OCI-LY1 (cell line): ENCODE measurements at regions not wholly inside any gene's neighbourhood (a gene's known extent, or its start where the extent isn't known, plus 50 kb on each side); places are given as distances from the start of the nearest gene placed in this dataset.

Experiments used
- H2AFZ ChIP-seq: fragments of 200-600 bp; sonication (generic), shearing (Covaris generic); 2 replicates; pipeline ENCODE4 v1.6.0; 2014; ENCODE audit warnings: antibody characterized with exemption, mild to moderate bottlenecking, low read length
- H3F3A ChIP-seq: fragments of 200-600 bp; sonication (generic), shearing (Covaris generic); 2 replicates; pipeline ENCODE4 v1.6.0; 2014; ENCODE audit warnings: mild to moderate bottlenecking, antibody characterized with exemption, low read length, moderate library complexity; ENCODE audit not compliant: insufficient read depth
- H3K27ac ChIP-seq: fragments of 200-600 bp; sonication (generic); 2 replicates; pipeline ENCODE4 v1.5.1; 2014; ENCODE audit warnings: low read length, mixed run types, mild to moderate bottlenecking, low read depth; ENCODE audit not compliant: poor library complexity, severe bottlenecking
- H3K27me3 ChIP-seq: fragments of 200-600 bp; sonication (generic); 2 replicates; pipeline ENCODE4 v1.6.0; 2014; ENCODE audit warnings: antibody characterized with exemption, mild to moderate bottlenecking, low read length, moderate library complexity; ENCODE audit not compliant: insufficient read depth
- H3K36me3 ChIP-seq: fragments of 200-600 bp; sonication (generic); 2 replicates; pipeline ENCODE4 v1.6.1; 2014; ENCODE audit warnings: mild to moderate bottlenecking, antibody characterized with exemption, low read length, moderate library complexity, mixed read lengths; ENCODE audit not compliant: insufficient read depth
- H3K4me1 ChIP-seq: fragments of 200-600 bp; sonication (generic); 2 replicates; pipeline ENCODE4 v1.5.1; 2014; ENCODE audit warnings: mild to moderate bottlenecking, low read length, moderate library complexity; ENCODE audit not compliant: insufficient read depth, severe bottlenecking
- H3K4me2 ChIP-seq: fragments of 200-600 bp; sonication (generic), shearing (Covaris generic); 2 replicates; pipeline ENCODE4 v1.6.1; 2014; ENCODE audit warnings: low read length
- H3K4me3 ChIP-seq: fragments of 200-600 bp; sonication (generic); 2 replicates; pipeline ENCODE4 v1.5.1; 2014; ENCODE audit warnings: low read length, low read depth, mild to moderate bottlenecking, mixed read lengths; ENCODE audit not compliant: poor library complexity, severe bottlenecking
- H3K79me2 ChIP-seq: fragments of 200-600 bp; shearing (Covaris generic); 2 replicates; pipeline ENCODE4 v1.6.1; 2016; ENCODE audit warnings: mixed run types, low read length, mixed read lengths; ENCODE audit not compliant: insufficient read depth
- H3K9ac ChIP-seq: fragments of 200-600 bp; sonication (generic), shearing (Covaris generic); 2 replicates; pipeline ENCODE4 v1.6.1; 2014; ENCODE audit warnings: mild to moderate bottlenecking, low read length, mixed read lengths
- H3K9me2 ChIP-seq: fragments of 200-600 bp; sonication (generic), shearing (Covaris generic); 2 replicates; pipeline ENCODE4 v1.6.1; 2014; ENCODE audit warnings: low read depth, mild to moderate bottlenecking, low read length, mixed read lengths
- H3K9me3 ChIP-seq: fragments of 200-600 bp; shearing (Covaris generic); 2 replicates; pipeline ENCODE4 v1.6.1; 2014; ENCODE audit warnings: low read length, mixed read lengths
- H4K20me1 ChIP-seq: fragments of 200-600 bp; sonication (generic), shearing (Covaris generic); 2 replicates; pipeline ENCODE4 v1.6.0; 2016; ENCODE audit warnings: mild to moderate bottlenecking, low read length; ENCODE audit not compliant: insufficient read depth
- EZH2 ChIP-seq: fragments of 200-600 bp; sonication (generic), shearing (Covaris generic); IDR thresholded peaks from 2 replicates; pipeline ENCODE4 v1.8.0; 2017; ENCODE audit warnings: borderline replicate concordance, mixed run types, mild to moderate bottlenecking, antibody characterized with exemption, low read length, moderate library complexity, mixed read lengths
- TF ChIP-seq, protein P1 (sequence below): fragments of 200-600 bp; sonication (generic), shearing (Covaris generic); IDR thresholded peaks from 2 replicates; pipeline ENCODE4 v1.5.1; 2017; ENCODE audit warnings: mild to moderate bottlenecking, antibody characterized with exemption, low read length, moderate library complexity, mixed read lengths

DNA sequence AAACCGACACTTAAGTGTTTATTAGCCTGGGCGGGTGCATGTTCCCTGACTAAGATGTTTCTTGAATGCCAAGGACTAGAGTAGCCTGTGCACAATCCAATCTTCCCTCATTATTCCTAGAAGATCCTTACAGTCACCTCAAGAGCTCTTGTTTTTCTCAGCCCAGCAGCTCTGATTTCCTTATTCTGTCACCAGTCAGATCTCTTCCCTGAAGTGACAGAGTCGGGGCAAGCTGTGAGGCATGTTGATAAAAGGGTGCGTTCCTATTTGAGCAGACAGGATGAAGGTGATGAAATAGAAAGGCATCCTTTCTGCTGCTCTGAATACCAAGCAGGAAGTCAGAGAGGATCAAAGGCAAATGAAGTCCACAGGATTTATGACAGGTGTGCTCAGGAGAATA is 125.6 kb upstream of the MCTP2 start:
- Histone ChIP-seq H3K9me3 (no peaks in the 10 kb centered on the region), H2AFZ (no peak overlapping the region), H3K4me3 (no peak overlapping the region), H3K27ac (no peak overlapping the region), H3K27me3 (peaks cover 3% of the 10 kb centered on the region; the same call in 1 of the 2 replicates), H3K36me3 (no peaks in the 10 kb centered on the region), H4K20me1 (no peaks in the 10 kb centered on the region), H3K9ac (no peak overlapping the region), H3K4me2 (no peak overlapping the region), H3F3A (no peaks in the 10 kb centered on the region), H3K9me2 (no peaks in the 10 kb centered on the region), H3K79me2 (no peaks in the 10 kb centered on the region), H3K4me1 (no peaks in the 10 kb centered on the region)
- TF ChIP-seq EZH2, result no peak
- TF ChIP-seq, protein P1, sequence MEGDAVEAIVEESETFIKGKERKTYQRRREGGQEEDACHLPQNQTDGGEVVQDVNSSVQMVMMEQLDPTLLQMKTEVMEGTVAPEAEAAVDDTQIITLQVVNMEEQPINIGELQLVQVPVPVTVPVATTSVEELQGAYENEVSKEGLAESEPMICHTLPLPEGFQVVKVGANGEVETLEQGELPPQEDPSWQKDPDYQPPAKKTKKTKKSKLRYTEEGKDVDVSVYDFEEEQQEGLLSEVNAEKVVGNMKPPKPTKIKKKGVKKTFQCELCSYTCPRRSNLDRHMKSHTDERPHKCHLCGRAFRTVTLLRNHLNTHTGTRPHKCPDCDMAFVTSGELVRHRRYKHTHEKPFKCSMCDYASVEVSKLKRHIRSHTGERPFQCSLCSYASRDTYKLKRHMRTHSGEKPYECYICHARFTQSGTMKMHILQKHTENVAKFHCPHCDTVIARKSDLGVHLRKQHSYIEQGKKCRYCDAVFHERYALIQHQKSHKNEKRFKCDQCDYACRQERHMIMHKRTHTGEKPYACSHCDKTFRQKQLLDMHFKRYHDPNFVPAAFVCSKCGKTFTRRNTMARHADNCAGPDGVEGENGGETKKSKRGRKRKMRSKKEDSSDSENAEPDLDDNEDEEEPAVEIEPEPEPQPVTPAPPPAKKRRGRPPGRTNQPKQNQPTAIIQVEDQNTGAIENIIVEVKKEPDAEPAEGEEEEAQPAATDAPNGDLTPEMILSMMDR, result no peak

DNA sequence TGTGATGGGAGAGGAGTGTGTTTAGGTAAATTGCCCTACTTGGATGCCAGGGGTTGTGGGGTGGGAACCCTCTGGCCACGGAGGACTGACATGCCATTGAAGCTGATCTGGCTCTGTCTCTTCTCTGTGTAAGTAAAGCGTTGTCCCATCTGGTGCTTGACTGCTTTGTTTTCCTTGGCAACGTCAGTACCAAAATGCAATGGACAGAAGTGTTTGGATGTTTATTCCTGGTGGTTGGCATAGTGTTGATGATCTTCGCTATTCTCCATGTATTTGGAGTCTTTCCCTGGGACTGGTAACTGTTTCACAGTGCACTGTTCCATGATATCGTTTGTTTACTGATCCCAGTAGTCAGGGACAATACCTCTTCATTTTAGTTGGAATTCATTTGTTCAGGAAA is 130.5 kb upstream of the MCTP2 start:
- H3K4me3 ChIP-seq, result no peak overlapping the region
- no peaks in the 10 kb centered on the region for H3F3A ChIP-seq
- no peaks in the 10 kb centered on the region for H3K9me2 ChIP-seq
- H2AFZ ChIP-seq, result no peak overlapping the region
- H3K79me2 ChIP-seq, result no peaks in the 10 kb centered on the region
- H3K9ac ChIP-seq, result no peak overlapping the region
- no peaks in the 10 kb centered on the region for H4K20me1 ChIP-seq
- H3K27me3 ChIP-seq, result no peaks in the 10 kb centered on the region
- no peak overlapping the region for H3K27ac ChIP-seq
- no peak overlapping the region for H3K4me2 ChIP-seq
- H3K36me3 ChIP-seq, result no peaks in the 10 kb centered on the region
- H3K4me1 ChIP-seq, result no peaks in the 10 kb centered on the region
- H3K9me3 ChIP-seq, result no peaks in the 10 kb centered on the region
- no peak for TF ChIP-seq EZH2

DNA sequence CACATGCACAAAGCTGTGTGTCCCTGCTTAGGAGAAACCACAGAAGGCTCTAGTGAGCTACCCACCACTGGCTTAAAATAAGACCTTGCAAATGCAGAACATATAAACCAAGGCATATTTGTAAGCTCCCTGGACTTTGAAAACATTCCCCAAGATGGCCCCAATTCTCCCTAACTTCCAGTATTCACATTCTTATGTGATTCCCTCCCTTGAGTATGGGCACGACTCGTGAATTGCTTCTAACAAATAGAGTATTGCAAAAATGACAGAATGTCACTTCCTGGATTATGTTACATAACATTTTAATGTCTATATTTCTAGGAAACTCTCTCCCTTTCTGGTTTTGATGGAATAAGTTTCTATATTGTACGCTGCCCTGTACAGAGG is 131.8 kb upstream of the MCTP2 start:
- no peaks in the 10 kb centered on the region for H3F3A ChIP-seq
- no peak overlapping the region for H2AFZ ChIP-seq
- TF ChIP-seq, protein P1, result no peak
- no peak for TF ChIP-seq EZH2

DNA sequence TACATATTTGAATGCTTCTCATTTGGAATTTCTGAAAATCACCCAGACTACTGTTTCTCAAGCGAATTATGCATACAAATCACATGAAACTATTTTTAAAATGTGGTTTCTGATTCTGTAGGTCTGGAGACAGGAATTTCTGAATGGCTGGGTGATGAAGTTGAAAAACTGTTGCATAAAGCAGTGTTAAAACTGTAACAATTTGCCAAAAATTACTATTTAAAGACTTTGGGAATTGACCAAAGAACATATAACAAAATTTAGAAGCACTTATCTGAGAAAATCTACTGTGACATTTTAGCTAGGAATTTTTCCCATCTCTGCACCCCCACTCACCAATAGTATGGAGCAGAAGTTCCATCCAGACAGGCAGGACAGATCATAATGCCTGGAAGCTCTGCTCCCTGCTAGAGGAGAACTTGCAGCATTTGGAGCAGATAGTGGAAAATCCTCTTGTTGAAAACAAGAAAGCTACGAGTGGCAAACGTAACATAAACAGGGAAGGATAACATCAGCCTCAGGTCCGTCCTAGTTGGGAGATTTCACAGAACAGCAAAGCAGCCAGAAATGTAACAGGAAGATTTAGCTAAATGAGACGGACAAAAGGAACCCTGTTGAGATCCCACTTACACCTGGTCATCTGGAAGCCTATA is 132.3 kb upstream of the MCTP2 start:
- Histone ChIP-seq H3K79me2 (no peaks in the 10 kb centered on the region), H3K36me3 (no peaks in the 10 kb centered on the region), H3K9ac (no peak overlapping the region), H3K9me2 (no peaks in the 10 kb centered on the region), H3K4me2 (no peak overlapping the region), H3F3A (no peaks in the 10 kb centered on the region), H3K27me3 (no peaks in the 10 kb centered on the region), H2AFZ (no peak overlapping the region), H3K9me3 (no peaks in the 10 kb centered on the region), H3K27ac (no peak overlapping the region), H3K4me3 (no peak overlapping the region), H3K4me1 (no peaks in the 10 kb centered on the region), H4K20me1 (no peaks in the 10 kb centered on the region)
- TF ChIP-seq EZH2, result no peak

More for the DNA sequence above, 131.8 kb upstream of the MCTP2 start:
- no peaks in the 10 kb centered on the region for H3K79me2 ChIP-seq
- H4K20me1 ChIP-seq, result no peaks in the 10 kb centered on the region
- no peak overlapping the region for H3K4me2 ChIP-seq
- H3K27me3 ChIP-seq, result no peaks in the 10 kb centered on the region
- no peak overlapping the region for H3K27ac ChIP-seq
- H3K9me3 ChIP-seq, result no peaks in the 10 kb centered on the region
- no peak overlapping the region for H3K4me3 ChIP-seq
- H3K36me3 ChIP-seq, result no peaks in the 10 kb centered on the region
- H3K9me2 ChIP-seq, result no peaks in the 10 kb centered on the region
- no peaks in the 10 kb centered on the region for H3K4me1 ChIP-seq
- H3K9ac ChIP-seq, result no peak overlapping the region
